ENCODE measurements at regions not wholly inside any gene's neighbourhood (a gene's known extent, or its start where the extent isn't known, plus 50 kb on each side); places are given as distances from the start of the nearest gene placed in this dataset.

- TF ChIP-seq HMGXB4 (CRISPR knock-in tag; IDR thresholded peaks at IDR 0.05; ENCODE audit: borderline replicate concordance): no peak
Observed at GRCh38 chr7:81025360-81025759, 106.5 kb upstream of the SEMA3C start (continued).

GRCh38 chr7:81014908-81015307, 96.1 kb upstream of the SEMA3C start:
- peaks cover 7% of the 10 kb centered on the region; the same call in 2 of the 3 replicates for H3K9me3 ChIP-seq
- ChIA-PET CTCF (interaction anchor here (1.1 kb wide), 1 partner anchor 455 kb away, joined by 3 read pairs; no protein-coding TSS in a partner anchor), POLR2A (no interaction called here)
- ATAC-seq: no peak
- WGBS (ENCODE audit: missing lambda C conversion rate): 81% methylated on average over 1 of the region's 1 CpG
- no peak overlapping the region for H3K4me3 ChIP-seq
- no peak for DNase-seq (ENCODE audit: low read depth in 1 of 2, low spot score in 1 of 2)
- H3K27ac ChIP-seq: no peak overlapping the region
- no peak for FAIRE-seq
- H3K4me1 ChIP-seq: peaks cover 15% of the 10 kb centered on the region
- TF ChIP-seq HOXB13 (CRISPR knock-in tag; IDR thresholded peaks at IDR 0.05; ENCODE audit: low read depth) (no peak), ZFP36 (IDR thresholded peaks at IDR 0.05; ENCODE audit: borderline replicate concordance, partially characterized antibody) (no peak), ZC3H11A (IDR thresholded peaks at IDR 0.05) (no peak), RARB (CRISPR knock-in tag; IDR thresholded peaks at IDR 0.05) (no peak), NR3C1 (IDR thresholded peaks at IDR 0.05) (no peak), CBX2 (IDR thresholded peaks at IDR 0.05; ENCODE audit: borderline replicate concordance, low read depth) (no peak), CEBPB (IDR thresholded peaks at IDR 0.05) (no peak), BHLHE40 (IDR thresholded peaks at IDR 0.05; ENCODE audit: low read depth, low read length) (no peak), CHD4 (IDR thresholded peaks at IDR 0.05; ENCODE audit: borderline replicate concordance) (no peak), HOXB5 (CRISPR knock-in tag; IDR thresholded peaks at IDR 0.05) (no peak), FOSB (CRISPR knock-in tag; IDR thresholded peaks at IDR 0.05) (no peak), EHMT2 (IDR thresholded peaks at IDR 0.05; ENCODE audit: low read depth) (no peak), NPAS2 (CRISPR knock-in tag; IDR thresholded peaks at IDR 0.05; ENCODE audit: borderline replicate concordance) (no peak), MAFK (IDR thresholded peaks at IDR 0.05; ENCODE audit: partially characterized antibody) (no peak), FOSL2 (IDR thresholded peaks at IDR 0.05) (no peak), FOSL2 (CRISPR knock-in tag; IDR thresholded peaks at IDR 0.05) (no peak), RCOR1 (IDR thresholded peaks at IDR 0.05; ENCODE audit: low read depth, low read length) (no peak), TP53 (CRISPR knock-in tag; IDR thresholded peaks at IDR 0.05) (no peak), SMC3 (IDR thresholded peaks at IDR 0.05) (no peak), RAD21 (conservative IDR thresholded peaks at IDR 0.05 in 1 of 2, IDR thresholded peaks at IDR 0.05 in 1 of 2) (no peak)
- TF ChIP-seq, protein P1, sequence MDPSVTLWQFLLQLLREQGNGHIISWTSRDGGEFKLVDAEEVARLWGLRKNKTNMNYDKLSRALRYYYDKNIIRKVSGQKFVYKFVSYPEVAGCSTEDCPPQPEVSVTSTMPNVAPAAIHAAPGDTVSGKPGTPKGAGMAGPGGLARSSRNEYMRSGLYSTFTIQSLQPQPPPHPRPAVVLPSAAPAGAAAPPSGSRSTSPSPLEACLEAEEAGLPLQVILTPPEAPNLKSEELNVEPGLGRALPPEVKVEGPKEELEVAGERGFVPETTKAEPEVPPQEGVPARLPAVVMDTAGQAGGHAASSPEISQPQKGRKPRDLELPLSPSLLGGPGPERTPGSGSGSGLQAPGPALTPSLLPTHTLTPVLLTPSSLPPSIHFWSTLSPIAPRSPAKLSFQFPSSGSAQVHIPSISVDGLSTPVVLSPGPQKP (IDR thresholded peaks at IDR 0.05; ENCODE audit: low read depth, low read length): no peak
- H3K4me2 ChIP-seq: no peak overlapping the region

- ChIA-PET CTCF (interaction anchor here (1.1 kb wide), 1 partner anchor 455 kb away, joined by 3 read pairs; no protein-coding TSS in a partner anchor), POLR2A (no interaction called here)
- FAIRE-seq (peak; percentile 87), DNase-seq (ENCODE audit: low read depth in 1 of 2, low spot score in 1 of 2) (no peak), ATAC-seq (no peak)
- no peak overlapping the region for H3K4me3 ChIP-seq
- peaks cover 7% of the 10 kb centered on the region; the same call in 2 of the 3 replicates for H3K9me3 ChIP-seq
- H3K4me2 ChIP-seq: no peak overlapping the region
- WGBS (ENCODE audit: missing lambda C conversion rate): 62% methylated on average over 2 of the region's 2 CpGs
- peaks cover 15% of the 10 kb centered on the region for H3K4me1 ChIP-seq
- no peak overlapping the region for H3K27ac ChIP-seq
- TF ChIP-seq SMC3 (IDR thresholded peaks at IDR 0.05) (no peak), ZFP36 (IDR thresholded peaks at IDR 0.05; ENCODE audit: borderline replicate concordance, partially characterized antibody) (no peak), POLR2A (IDR thresholded peaks at IDR 0.05; ENCODE audit: low read length) (no peak), RNF2 (IDR thresholded peaks at IDR 0.05; ENCODE audit: borderline replicate concordance, low read depth) (no peak), HOXB5 (CRISPR knock-in tag; IDR thresholded peaks at IDR 0.05) (no peak), REST (IDR thresholded peaks at IDR 0.05) (no peak), EP300 (IDR thresholded peaks at IDR 0.05) (no peak), CBX8 (IDR thresholded peaks at IDR 0.05) (no peak), ZC3H11A (IDR thresholded peaks at IDR 0.05) (no peak), ESRRA (IDR thresholded peaks at IDR 0.05; ENCODE audit: borderline replicate concordance, low read length) (no peak), CTCF (IDR thresholded peaks at IDR 0.05) (no peak), JUNB (IDR thresholded peaks at IDR 0.05) (no peak)
Observed at GRCh38 chr7:81014266-81014665, 95.4 kb upstream of the SEMA3C start.
